ENCODE measurements at regions not wholly inside any gene's neighbourhood (a gene's known extent, or its start where the extent isn't known, plus 50 kb on each side); places are given as distances from the start of the nearest gene placed in this dataset.
A peak's percentile ranks its signal among the peaks of the same experiment; 100 is the strongest.

DNA sequence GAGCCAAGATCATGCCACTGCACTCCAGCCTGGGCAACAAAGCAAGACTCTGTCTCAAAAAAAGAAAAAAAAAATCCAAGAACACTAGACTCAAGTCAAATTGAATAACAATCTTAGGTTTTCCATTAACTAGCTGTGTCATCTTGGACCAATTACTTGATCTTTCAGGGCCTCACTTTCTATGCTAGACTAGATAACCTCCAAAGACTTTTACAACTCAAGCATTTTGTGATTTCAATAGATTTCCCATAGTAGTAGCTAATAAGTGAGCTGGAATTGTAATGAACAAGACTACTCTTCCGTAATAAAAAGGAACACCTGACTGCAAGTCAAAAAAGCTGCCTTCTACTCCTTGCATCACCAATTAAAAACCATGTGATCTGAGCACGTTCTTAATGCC is 127.0 kb upstream of the SSTR1 start:
- TF ChIP-seq, protein P1, sequence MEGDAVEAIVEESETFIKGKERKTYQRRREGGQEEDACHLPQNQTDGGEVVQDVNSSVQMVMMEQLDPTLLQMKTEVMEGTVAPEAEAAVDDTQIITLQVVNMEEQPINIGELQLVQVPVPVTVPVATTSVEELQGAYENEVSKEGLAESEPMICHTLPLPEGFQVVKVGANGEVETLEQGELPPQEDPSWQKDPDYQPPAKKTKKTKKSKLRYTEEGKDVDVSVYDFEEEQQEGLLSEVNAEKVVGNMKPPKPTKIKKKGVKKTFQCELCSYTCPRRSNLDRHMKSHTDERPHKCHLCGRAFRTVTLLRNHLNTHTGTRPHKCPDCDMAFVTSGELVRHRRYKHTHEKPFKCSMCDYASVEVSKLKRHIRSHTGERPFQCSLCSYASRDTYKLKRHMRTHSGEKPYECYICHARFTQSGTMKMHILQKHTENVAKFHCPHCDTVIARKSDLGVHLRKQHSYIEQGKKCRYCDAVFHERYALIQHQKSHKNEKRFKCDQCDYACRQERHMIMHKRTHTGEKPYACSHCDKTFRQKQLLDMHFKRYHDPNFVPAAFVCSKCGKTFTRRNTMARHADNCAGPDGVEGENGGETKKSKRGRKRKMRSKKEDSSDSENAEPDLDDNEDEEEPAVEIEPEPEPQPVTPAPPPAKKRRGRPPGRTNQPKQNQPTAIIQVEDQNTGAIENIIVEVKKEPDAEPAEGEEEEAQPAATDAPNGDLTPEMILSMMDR (conservative IDR thresholded peaks at IDR 0.05; ENCODE audit: control insufficient read depth, insufficient read depth, low read depth, low read length): no peak
- DNase-seq (ENCODE audit: low read depth): no peak
- no peak overlapping the region for H3K4me3 ChIP-seq (ENCODE audit: control insufficient read depth, low read depth, low read length)

DNA sequence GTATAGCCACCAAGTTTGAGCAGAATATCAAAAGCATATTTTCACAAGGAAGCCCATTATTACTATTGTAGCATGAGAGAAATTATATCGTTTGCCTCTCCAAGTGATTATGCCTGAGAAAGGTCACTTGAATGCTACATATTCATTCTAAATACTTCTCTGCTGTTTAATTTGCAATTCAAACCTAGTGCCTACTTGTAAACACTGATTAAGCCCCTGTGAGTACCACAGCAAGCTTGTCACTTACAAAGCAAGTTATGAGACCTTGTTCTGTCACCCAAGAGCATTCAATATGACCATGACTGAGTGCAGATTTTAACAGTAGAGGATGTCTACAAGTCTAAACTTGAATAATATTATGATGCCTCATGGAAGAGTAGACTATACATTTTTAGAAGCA is 124.7 kb upstream of the SSTR1 start:
- TF ChIP-seq, protein P1 (conservative IDR thresholded peaks at IDR 0.05; ENCODE audit: control insufficient read depth, insufficient read depth, low read depth, low read length): no peak
- no peak overlapping the region for H3K4me3 ChIP-seq (ENCODE audit: control insufficient read depth, low read depth, low read length)
- DNase-seq (ENCODE audit: low read depth): no peak

DNA sequence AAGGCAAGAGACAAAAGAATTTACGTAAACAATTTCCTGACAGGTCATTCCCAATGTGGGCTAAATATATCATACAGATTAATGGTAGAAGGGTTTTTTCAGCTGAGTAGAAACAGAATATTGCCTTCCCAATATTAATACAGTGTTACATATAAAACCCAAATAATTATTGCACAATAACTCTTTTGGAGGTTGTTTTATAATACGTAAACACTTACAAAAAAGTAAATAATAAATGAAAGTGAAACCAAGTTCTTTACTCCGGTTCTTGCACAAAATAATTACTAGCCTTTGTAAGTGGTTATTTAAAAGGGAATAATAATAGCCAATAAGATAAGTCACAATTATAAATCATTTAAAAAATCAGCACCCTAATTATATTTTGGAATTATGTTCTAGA is 118.6 kb upstream of the SSTR1 start:
- no peak overlapping the region for H3K4me3 ChIP-seq (ENCODE audit: control insufficient read depth, low read depth, low read length)
- no peak for DNase-seq (ENCODE audit: low read depth)
- TF ChIP-seq, protein P1 (conservative IDR thresholded peaks at IDR 0.05; ENCODE audit: control insufficient read depth, insufficient read depth, low read depth, low read length): no peak

DNA sequence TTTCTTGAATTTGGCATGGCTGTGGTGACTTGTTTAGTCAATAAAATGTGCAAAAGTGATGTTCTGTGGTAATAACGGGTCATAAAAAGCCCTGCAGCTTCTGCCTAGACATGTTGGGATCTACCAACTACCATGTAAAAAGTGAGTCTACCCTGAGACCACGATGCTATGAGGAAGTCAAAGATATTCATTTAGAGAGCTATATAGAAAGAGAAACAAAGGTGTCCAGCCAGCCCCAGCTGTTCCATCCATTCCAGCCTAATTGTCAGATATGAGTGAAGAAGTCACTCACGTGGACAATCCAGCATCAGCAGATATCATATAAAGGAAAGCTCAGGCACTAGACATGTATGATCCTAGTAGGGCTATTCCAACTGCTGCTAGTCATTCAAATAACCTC is 117.2 kb upstream of the SSTR1 start:
- TF ChIP-seq, protein P1 (conservative IDR thresholded peaks at IDR 0.05; ENCODE audit: control insufficient read depth, insufficient read depth, low read depth, low read length): no peak
- no peak overlapping the region for H3K4me3 ChIP-seq (ENCODE audit: control insufficient read depth, low read depth, low read length)
- DNase-seq (ENCODE audit: low read depth): no peak

DNA sequence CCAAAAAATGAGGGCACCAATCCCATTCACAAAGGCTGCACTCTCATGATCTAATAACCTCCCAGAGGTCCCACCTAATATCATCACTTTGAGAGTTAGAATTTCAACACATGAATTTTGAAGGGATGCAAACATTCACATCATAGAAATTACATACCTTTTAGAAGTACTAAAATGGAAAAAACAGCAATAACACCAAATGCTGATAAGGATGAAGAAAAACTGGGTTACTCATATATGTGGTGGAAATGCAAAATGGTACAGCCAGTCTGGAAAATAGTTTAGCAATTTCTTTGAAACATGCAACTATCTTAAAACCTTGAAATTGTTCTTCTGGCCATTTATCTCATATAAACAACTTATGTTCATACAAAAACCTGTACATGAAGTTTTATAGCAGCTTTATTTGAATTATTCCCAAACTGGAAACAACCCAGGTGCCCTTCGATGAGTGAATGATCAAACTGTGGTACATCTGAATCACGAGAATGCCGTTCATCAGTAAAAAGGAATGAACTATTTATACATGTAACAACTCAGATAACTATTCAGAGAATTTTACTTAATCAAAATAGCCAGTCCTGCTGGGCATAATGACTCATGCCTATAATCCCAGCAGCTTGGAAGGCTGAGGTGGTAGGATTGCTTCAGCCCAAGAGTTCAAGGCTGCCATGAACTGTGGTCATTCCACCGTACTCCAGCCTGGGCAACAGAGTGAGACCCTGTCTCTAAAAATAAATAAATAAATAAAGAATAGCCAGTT is 109.4 kb upstream of the SSTR1 start:
- peak; percentile 71 for DNase-seq (ENCODE audit: low read depth)
- TF ChIP-seq, protein P1 (conservative IDR thresholded peaks at IDR 0.05; ENCODE audit: control insufficient read depth, insufficient read depth, low read depth, low read length): no peak
- H3K4me3 ChIP-seq (ENCODE audit: control insufficient read depth, low read depth, low read length): no peak overlapping the region

DNA sequence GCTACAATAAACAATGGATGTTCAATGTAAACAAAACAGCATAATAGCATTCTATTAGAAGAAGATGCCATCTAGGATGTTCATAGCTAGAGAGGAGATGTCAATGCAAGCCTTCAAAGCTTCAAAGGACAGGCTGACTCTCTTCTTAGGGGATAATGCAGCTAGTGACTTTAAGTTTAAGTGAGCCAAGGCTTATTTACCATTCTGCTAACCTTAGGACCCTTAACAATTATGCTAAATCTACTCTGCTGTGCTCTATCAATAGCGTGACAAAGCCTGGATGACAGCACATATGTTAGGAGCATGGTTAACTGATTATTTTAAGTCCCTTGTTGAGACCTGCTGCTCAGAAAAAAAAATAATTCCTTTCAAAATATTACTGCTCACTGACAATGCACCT is 106.0 kb upstream of the SSTR1 start:
- DNase-seq (ENCODE audit: low read depth): no peak
- TF ChIP-seq, protein P1 (conservative IDR thresholded peaks at IDR 0.05; ENCODE audit: control insufficient read depth, insufficient read depth, low read depth, low read length): no peak
- H3K4me3 ChIP-seq (ENCODE audit: control insufficient read depth, low read depth, low read length): no peak overlapping the region
